ENCODE measurements at regions not wholly inside any gene's neighbourhood (a gene's known extent, or its start where the extent isn't known, plus 50 kb on each side); places are given as distances from the start of the nearest gene placed in this dataset.

- ChIA-PET POLR2A (no interaction called here), CTCF (no interaction called here)
- Mint-ChIP-seq H3K27me3 (no peaks in the 10 kb centered on the region), H3K4me3 (no peak overlapping the region), H3K4me1 (peaks cover 26% of the 10 kb centered on the region), H3K27ac (no peak overlapping the region), H3K9me3 (ENCODE audit: insufficient read depth) (peaks cover 2% of the 10 kb centered on the region)
- Histone ChIP-seq H3K4me2 (replicated peaks; ENCODE audit: low read depth, low read length, poor library complexity, severe bottlenecking) (no peak overlapping the region), H3K27me3 (replicated peaks in 1 of 4; ENCODE audit: control extremely low read depth in 1 of 4, control insufficient read depth in 3 of 4, insufficient read depth in 4 of 4, low read length in 3 of 4) (no peaks in the 10 kb centered on the region), H3K9ac (ENCODE audit: low read length) (no peak overlapping the region), H3K9me3 (ENCODE audit: control extremely low read depth in 1 of 3, control insufficient read depth in 2 of 3, insufficient read depth in 1 of 3, low read length in 2 of 3) (no peaks in the 10 kb centered on the region), H3K79me2 (ENCODE audit: control insufficient read depth, insufficient read depth, low read length) (no peaks in the 10 kb centered on the region), H4K20me1 (ENCODE audit: control insufficient read depth, insufficient read depth, low read length, poor library complexity, severe bottlenecking) (no peaks in the 10 kb centered on the region), H3K36me3 (replicated peaks in 1 of 2; ENCODE audit: control extremely low read depth in 1 of 2, control insufficient read depth in 1 of 2, extremely low read depth in 1 of 2, insufficient read depth in 2 of 2, low read length in 1 of 2) (no peaks in the 10 kb centered on the region), H2AFZ (ENCODE audit: insufficient read depth, low read depth, low read length, poor library complexity, severe bottlenecking) (no peak overlapping the region), H3K27ac (ENCODE audit: low read length in 2 of 2) (no peak overlapping the region), H3K4me3 (ENCODE audit: control extremely low read depth in 1 of 5, extremely low read depth in 1 of 5, insufficient read depth in 1 of 5, low read depth in 2 of 5, low read length in 4 of 5) (no peak overlapping the region), H3K4me1 (ENCODE audit: control insufficient read depth in 2 of 2, insufficient read depth in 2 of 2, low read length in 2 of 2) (peaks cover 22 to 24% of the 10 kb centered on the region in 2 donors)
- no peak for TF ChIP-seq CTCF (IDR thresholded peaks at IDR 0.05)
- TF ChIP-seq EZH2 (IDR thresholded peaks at IDR 0.05; ENCODE audit: borderline replicate concordance, insufficient read depth, low read depth, low read length, poor library complexity, severe bottlenecking) = no peak
- intact Hi-C loops (cut with micrococcal nuclease) = no loop called here
- ATAC-seq (ENCODE audit: low read depth) (no peak), DNase-seq (no peak)
Measured at GRCh38 chr2:12263730-12264129, 453.0 kb upstream of the TRIB2 start.

GRCh38 chr2:12264146-12264545 is 452.6 kb upstream of the TRIB2 start:
- ChIA-PET POLR2A (no interaction called here), CTCF (no interaction called here)
- H3K27me3 ChIP-seq (replicated peaks in 1 of 4; ENCODE audit: control extremely low read depth in 1 of 4, control insufficient read depth in 3 of 4, insufficient read depth in 4 of 4, low read length in 3 of 4) = no peaks in the 10 kb centered on the region
- H3K9me3 ChIP-seq (ENCODE audit: control extremely low read depth in 1 of 3, control insufficient read depth in 2 of 3, insufficient read depth in 1 of 3, low read length in 2 of 3) = no peaks in the 10 kb centered on the region
- intact Hi-C loops (cut with micrococcal nuclease) = no loop called here
- H3K9ac ChIP-seq (ENCODE audit: low read length) = no peak overlapping the region
- WGBS (ENCODE audit: insufficient coverage) = 88% methylated on average over 1 of the region's 1 CpG
- peaks cover 22 to 24% of the 10 kb centered on the region in 2 donors for H3K4me1 ChIP-seq (ENCODE audit: control insufficient read depth in 2 of 2, insufficient read depth in 2 of 2, low read length in 2 of 2)
- H3K4me1 Mint-ChIP-seq = peaks cover 30% of the 10 kb centered on the region
- no peak for TF ChIP-seq EZH2 (IDR thresholded peaks at IDR 0.05; ENCODE audit: borderline replicate concordance, insufficient read depth, low read depth, low read length, poor library complexity, severe bottlenecking)
- no peak for TF ChIP-seq CTCF (IDR thresholded peaks at IDR 0.05)
- H3K27ac Mint-ChIP-seq = peak overlapping the region; percentile 34
- H4K20me1 ChIP-seq (ENCODE audit: control insufficient read depth, insufficient read depth, low read length, poor library complexity, severe bottlenecking) = no peaks in the 10 kb centered on the region
- no peak overlapping the region for H3K4me2 ChIP-seq (replicated peaks; ENCODE audit: low read depth, low read length, poor library complexity, severe bottlenecking)
- H3K4me3 Mint-ChIP-seq = no peak overlapping the region
- ATAC-seq (ENCODE audit: low read depth) (no peak), DNase-seq (no peak)
- H2AFZ ChIP-seq (ENCODE audit: insufficient read depth, low read depth, low read length, poor library complexity, severe bottlenecking) = peak overlapping the region; percentile 5
- no peaks in the 10 kb centered on the region for H3K27me3 Mint-ChIP-seq
- H3K27ac ChIP-seq (ENCODE audit: low read length in 2 of 2) = no peak overlapping the region
- H3K4me3 ChIP-seq (ENCODE audit: control extremely low read depth in 1 of 5, extremely low read depth in 1 of 5, insufficient read depth in 1 of 5, low read depth in 2 of 5, low read length in 4 of 5) = no peak overlapping the region
- H3K9me3 Mint-ChIP-seq (ENCODE audit: insufficient read depth) = peaks cover 2% of the 10 kb centered on the region
- no peaks in the 10 kb centered on the region for H3K36me3 ChIP-seq (replicated peaks in 1 of 2; ENCODE audit: control extremely low read depth in 1 of 2, control insufficient read depth in 1 of 2, extremely low read depth in 1 of 2, insufficient read depth in 2 of 2, low read length in 1 of 2)
- no peaks in the 10 kb centered on the region for H3K79me2 ChIP-seq (ENCODE audit: control insufficient read depth, insufficient read depth, low read length)

All from B cell (primary cell).